Psoas muscle (tissue), 7 donors: ENCODE measurements at regions not wholly inside any gene's neighbourhood (a gene's known extent, or its start where the extent isn't known, plus 50 kb on each side); places are given as distances from the start of the nearest gene placed in this dataset.

Source experiments
- ATAC-seq, 4 donors: fragments of 200-7000 bp; cut with Tn5 transposase; one replicate each; pipeline ENCODE4 v1.9.1; 2020; ENCODE audit warnings: moderate library complexity in 3 of 4, mild to moderate bottlenecking in 2 of 4
- DNase-seq, 2 donors: peaks; one replicate each; pipeline ENCODE4 v3.0.0-alpha.2; 2020
- H3K27ac ChIP-seq: fragments of 200-600 bp; one replicate; pipeline ENCODE4 v1.8.0; 2022
- H3K27me3 ChIP-seq, 3 donors: fragments of 200-600 bp in 1 of 3; one replicate each; pipeline versions ENCODE4 v1.6.1 to v1.8.0; 2013 to 2022; ENCODE audit warnings: low read length in 2 of 3, mild to moderate bottlenecking in 2 of 3, moderate library complexity in 1 of 3; ENCODE audit not compliant: insufficient read depth in 3 of 3
- H3K36me3 ChIP-seq, 2 donors: fragments of 200-600 bp in 1 of 2; one replicate each; pipeline versions ENCODE4 v1.6.1 to v1.8.0; 2013 to 2022; ENCODE audit warnings: low read depth in 1 of 2, mild to moderate bottlenecking in 1 of 2, moderate library complexity in 1 of 2; ENCODE audit not compliant: insufficient read depth in 1 of 2
- H3K4me1 ChIP-seq: fragments of 200-600 bp; one replicate; pipeline ENCODE4 v1.8.0; 2022
- H3K4me3 ChIP-seq: fragments of 200-600 bp; one replicate; pipeline ENCODE4 v1.8.0; 2022; ENCODE audit warnings: mild to moderate bottlenecking
- H3K9me3 ChIP-seq: fragments of 200-600 bp; one replicate; pipeline ENCODE4 v1.8.0; 2022
- WGBS, 3 donors: extraction: QIAGEN DNeasy Blood & Tissue Kit; methylation state at CpG; one replicate each; pipeline versions ENCODE4 v1.1.6 to v1.1.7; 2013; 5-methylcytosine and 5-hydroxymethylcytosine counted together
- intact Hi-C, 2 donors: fragments of 100-400 bp; cut with DNase I; formaldehyde crosslinking; loops; one replicate each; pipeline versions ENCODE4 v1.11.0 to v1.14.2; 2022
- TF ChIP-seq, protein P1 (sequence below): fragments of 200-600 bp; IDR thresholded peaks from one replicate; pipeline ENCODE4 v1.8.0; 2022; ENCODE audit warnings: antibody characterized with exemption
- donor health status: healthy with polysubstance abuse.
- donor health status: DM: no; HTN: no; CAD: no; lungs with moderate emphysema.
- donor health status: Bipolar disorder and iron deficiency.
- donor health status: healthy.
- donor health status: DM: yes; HTN: yes; CAD: no.
- donor health status: DM: no; HTN: no; CAD: no.
- donor health status: DM: yes; HTN: yes; CAD: no.

DNA sequence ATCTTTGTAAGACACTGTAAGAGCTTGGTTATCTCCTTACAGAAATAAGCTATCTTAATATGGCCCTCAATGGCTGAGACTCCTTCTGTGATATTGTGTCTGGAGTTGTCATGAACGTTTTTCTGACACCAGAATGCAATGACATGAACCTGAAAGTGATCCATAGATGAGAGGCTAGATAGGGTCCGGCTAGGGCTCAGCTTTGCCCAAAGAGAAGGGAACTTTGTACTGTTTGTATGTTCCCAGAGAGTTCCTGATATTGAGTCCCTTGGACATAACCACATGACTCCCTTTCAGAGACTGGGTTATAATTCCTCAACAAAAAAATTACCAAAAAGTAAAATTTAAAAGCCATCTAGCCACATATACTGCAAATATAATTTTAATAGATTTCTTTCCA is 575.8 kb upstream of the CLINT1 start:
- intact Hi-C loops: no loop called here
- Histone ChIP-seq H3K4me1 (no peaks in the 10 kb centered on the region), H3K4me3 (no peak overlapping the region), H3K27me3 (no peaks in the 10 kb centered on the region), H3K27ac (no peak overlapping the region), H3K9me3 (no peaks in the 10 kb centered on the region), H3K36me3 (no peaks in the 10 kb centered on the region)
- TF ChIP-seq, protein P1, sequence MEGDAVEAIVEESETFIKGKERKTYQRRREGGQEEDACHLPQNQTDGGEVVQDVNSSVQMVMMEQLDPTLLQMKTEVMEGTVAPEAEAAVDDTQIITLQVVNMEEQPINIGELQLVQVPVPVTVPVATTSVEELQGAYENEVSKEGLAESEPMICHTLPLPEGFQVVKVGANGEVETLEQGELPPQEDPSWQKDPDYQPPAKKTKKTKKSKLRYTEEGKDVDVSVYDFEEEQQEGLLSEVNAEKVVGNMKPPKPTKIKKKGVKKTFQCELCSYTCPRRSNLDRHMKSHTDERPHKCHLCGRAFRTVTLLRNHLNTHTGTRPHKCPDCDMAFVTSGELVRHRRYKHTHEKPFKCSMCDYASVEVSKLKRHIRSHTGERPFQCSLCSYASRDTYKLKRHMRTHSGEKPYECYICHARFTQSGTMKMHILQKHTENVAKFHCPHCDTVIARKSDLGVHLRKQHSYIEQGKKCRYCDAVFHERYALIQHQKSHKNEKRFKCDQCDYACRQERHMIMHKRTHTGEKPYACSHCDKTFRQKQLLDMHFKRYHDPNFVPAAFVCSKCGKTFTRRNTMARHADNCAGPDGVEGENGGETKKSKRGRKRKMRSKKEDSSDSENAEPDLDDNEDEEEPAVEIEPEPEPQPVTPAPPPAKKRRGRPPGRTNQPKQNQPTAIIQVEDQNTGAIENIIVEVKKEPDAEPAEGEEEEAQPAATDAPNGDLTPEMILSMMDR: no peak
- DNase-seq (no peak), ATAC-seq (no peak)
- 54 to 67% (median 55%) methylated on average over 2 of the region's 2 CpGs for WGBS, 3 donors

DNA sequence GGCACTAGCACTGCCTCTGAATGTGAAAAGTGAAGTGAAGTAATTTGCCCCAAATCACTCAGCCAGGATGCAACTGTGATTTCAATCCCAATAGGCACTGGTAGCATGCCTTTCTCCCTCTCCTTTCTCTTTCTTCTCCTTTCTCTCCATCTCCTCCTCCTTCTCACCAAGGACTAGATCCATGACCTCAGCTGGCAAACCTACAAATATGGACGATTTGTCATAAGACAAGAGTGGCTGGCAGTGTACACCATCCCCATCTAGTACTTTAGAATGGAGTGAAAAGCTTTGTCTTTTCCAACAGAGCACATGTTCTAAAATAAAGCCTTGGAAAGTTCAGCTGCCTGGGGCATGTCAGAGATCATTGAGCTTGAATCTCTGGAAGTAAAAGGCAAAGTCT is 574.7 kb upstream of the CLINT1 start:
- H3K36me3 ChIP-seq: no peaks in the 10 kb centered on the region
- no peak overlapping the region for H3K4me3 ChIP-seq
- H3K27ac ChIP-seq: no peak overlapping the region
- no peaks in the 10 kb centered on the region for H3K4me1 ChIP-seq
- TF ChIP-seq, protein P1: no peak
- DNase-seq: no peak
- no peak for ATAC-seq
- 28 to 56% (median 28%) methylated on average over 1 of the region's 1 CpG for WGBS, 3 donors
- intact Hi-C loops: no loop called here
- no peaks in the 10 kb centered on the region for H3K27me3 ChIP-seq
- H3K9me3 ChIP-seq: no peaks in the 10 kb centered on the region

DNA sequence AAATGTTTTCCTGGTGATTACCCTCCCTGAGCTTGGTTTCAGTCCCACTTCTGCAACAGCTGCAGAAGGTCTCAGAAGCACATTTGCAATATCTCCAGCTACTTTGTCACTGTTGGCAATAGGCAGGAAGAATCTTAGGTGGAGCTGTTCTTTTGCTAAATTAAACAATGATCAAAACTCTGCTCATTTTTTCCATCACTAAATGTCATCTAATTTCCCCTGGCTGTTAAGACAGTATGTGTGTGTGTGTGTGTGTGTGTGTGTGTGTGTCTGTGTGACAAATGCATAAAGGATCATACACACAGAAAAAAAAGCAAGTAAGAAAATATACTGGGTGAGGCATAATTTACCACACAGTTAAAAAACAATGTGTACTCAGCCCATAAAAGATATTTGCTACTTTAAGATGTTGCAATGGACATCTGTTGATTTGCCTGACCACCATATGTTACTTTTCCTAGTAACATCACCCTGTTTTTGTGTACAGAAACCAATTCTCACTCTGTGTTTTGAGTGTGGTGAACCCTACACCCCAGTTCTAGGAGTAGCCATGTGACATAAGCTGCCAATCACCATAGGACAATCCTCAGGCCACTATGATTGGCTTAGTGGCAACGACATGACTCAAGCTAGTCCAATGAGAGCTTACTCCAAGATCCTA is 572.6 kb upstream of the CLINT1 start:
- Histone ChIP-seq H3K27ac (peak overlapping the region; percentile 7), H3K9me3 (no peaks in the 10 kb centered on the region), H3K27me3 (no peaks in the 10 kb centered on the region), H3K36me3 (no peaks in the 10 kb centered on the region), H3K4me1 (no peaks in the 10 kb centered on the region), H3K4me3 (no peak overlapping the region)
- DNase-seq (no peak), ATAC-seq (peak in 3 of 4 donors; percentile 57 to 79 (median 58))
- 61 to 75% (median 62%) methylated on average over 1 of the region's 1 CpG for WGBS, 3 donors
- intact Hi-C loops: no loop called here
- TF ChIP-seq, protein P1: no peak

DNA sequence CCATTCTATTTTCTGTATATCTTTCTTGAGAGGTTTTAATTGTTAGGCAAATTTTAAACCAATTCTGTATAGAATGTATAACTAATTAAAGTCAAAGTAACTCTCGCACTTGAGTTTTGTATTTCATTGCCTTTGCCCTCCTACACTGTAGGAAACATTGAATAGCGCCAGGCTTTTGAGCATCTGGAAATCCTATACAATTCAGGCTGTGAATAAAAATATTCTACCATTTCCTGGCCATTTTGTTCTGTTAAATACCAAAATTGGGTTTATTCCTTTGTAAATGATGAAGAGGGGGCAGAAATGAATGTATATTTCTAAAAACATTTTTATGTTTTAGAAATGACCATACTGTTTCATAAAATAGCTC is 571.8 kb upstream of the CLINT1 start:
- H3K27me3 ChIP-seq: no peaks in the 10 kb centered on the region
- 57 to 71% (median 64%) methylated on average over 2 of the region's 2 CpGs for WGBS, 3 donors
- no peaks in the 10 kb centered on the region for H3K4me1 ChIP-seq
- intact Hi-C loops: no loop called here
- no peaks in the 10 kb centered on the region for H3K36me3 ChIP-seq
- TF ChIP-seq, protein P1: no peak
- no peak overlapping the region for H3K4me3 ChIP-seq
- ATAC-seq (no peak), DNase-seq (no peak)
- H3K27ac ChIP-seq: no peak overlapping the region
- H3K9me3 ChIP-seq: no peaks in the 10 kb centered on the region

DNA sequence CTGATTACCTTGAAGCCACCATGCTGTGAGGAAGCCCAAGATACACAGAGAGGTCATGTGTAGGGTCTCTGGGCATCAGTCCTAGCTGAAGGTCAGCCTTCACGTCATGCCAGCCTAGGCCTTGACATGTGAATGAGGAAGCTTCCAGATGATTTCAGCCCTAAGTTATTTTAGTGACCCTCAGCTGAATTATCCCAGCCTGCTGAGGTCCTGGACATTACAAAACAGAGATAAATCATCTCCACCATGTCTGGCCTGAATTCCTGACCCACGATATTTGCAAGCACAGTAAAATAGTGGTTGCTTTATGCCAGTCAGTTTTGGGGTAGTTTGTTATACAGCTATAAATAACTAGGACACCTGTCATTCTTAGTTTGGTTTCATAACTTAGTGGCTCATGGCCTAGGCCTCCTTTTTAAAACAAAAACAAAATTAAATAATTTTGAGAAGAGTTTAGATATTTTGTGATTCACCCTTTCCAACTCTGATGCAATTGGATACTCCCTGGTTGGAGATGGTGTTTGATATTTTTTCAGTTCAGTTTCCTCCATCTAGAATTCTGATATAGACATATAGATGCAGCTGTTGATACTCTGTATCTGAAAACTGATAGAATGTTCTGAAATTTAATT is 571.3 kb upstream of the CLINT1 start:
- Histone ChIP-seq H3K4me3 (no peak overlapping the region), H3K27ac (no peak overlapping the region), H3K36me3 (no peaks in the 10 kb centered on the region), H3K27me3 (no peaks in the 10 kb centered on the region), H3K9me3 (no peaks in the 10 kb centered on the region), H3K4me1 (no peaks in the 10 kb centered on the region)
- WGBS, 3 donors: 16 to 21% (median 21%) methylated on average over 2 of the region's 2 CpGs
- DNase-seq: no peak
- TF ChIP-seq, protein P1: no peak
- ATAC-seq: peak in 2 of 4 donors; percentile 35 to 56
- intact Hi-C loops: no loop called here
